GM12878 (cell line): ENCODE measurements at regions not wholly inside any gene's neighbourhood (a gene's known extent, or its start where the extent isn't known, plus 50 kb on each side); places are given as distances from the start of the nearest gene placed in this dataset.

Source experiments
- ATAC-seq: fragments of 200-7000 bp; cut with Tn5 transposase; 3 replicates; pipeline ENCODE4 v1.9.1; 2020; ENCODE audit warnings: mild to moderate bottlenecking, moderate library complexity
- BruUV-seq: library from RNA; stranded (reverse); fragments of 400-500 nt; replicated peaks from 2 replicates; lab custom pipeline; 2021; lab: Mats Ljungman, UMichigan
- CTCF ChIA-PET: fragments of 300-600 bp; sonication (Branson Sonifier 250); formaldehyde crosslinking; extraction: SDS; loops from one replicate; lab custom pipeline; 2021; ENCODE audit warnings: inconsistent platforms; lab: Yijun Ruan, JAX
- POLR2A ChIA-PET: fragments of 350-600 bp; formaldehyde crosslinking; extraction: SDS; loops from one replicate; lab custom pipeline; 2021; ENCODE audit warnings: inconsistent platforms; lab: Charles Lee
- RAD21 ChIA-PET: fragments of 300-600 bp; sonication (Branson Sonifier 250); formaldehyde crosslinking; loops from one replicate; lab custom pipeline; 2023; ENCODE audit warnings: antibody characterized with exemption; ENCODE audit not compliant: unreplicated experiment; lab: Charles Lee
- SMC1A ChIA-PET: fragments of 300-600 bp; sonication (Branson Sonifier 250); formaldehyde crosslinking; loops from one replicate; lab custom pipeline; 2023; ENCODE audit not compliant: unreplicated experiment, uncharacterized antibody; lab: Charles Lee
- DNase-seq: peaks from one replicate; pipeline ENCODE4 v3.0.0-alpha.2; 2011; ENCODE audit warnings: low read depth, low spot score
- FAIRE-seq: peaks from 3 replicates; lab custom pipeline; 2011; peaks lifted over from hg19 to GRCh38; lab: Jason Lieb, UNC
- H2AFZ ChIP-seq: 2 replicates; pipeline ENCODE4 v1.6.0; 2011; ENCODE audit warnings: low read depth, low read length, control low read depth; ENCODE audit not compliant: control insufficient read depth
- H3K27ac ChIP-seq: 2 replicates; pipeline ENCODE4 v1.5.1; 2011; ENCODE audit warnings: control low read depth; ENCODE audit not compliant: control insufficient read depth, insufficient read depth
- H3K27me3 ChIP-seq, 2 experiments: replicated peaks in 1 of 2; 2 replicates each; pipeline versions ENCODE4 v1.6.0 to v1.6.1; 2011; ENCODE audit warnings: low read length in 1 of 2; ENCODE audit not compliant: control insufficient read depth in 2 of 2, insufficient read depth in 2 of 2
- H3K36me3 ChIP-seq, 2 experiments: 2 replicates each; pipeline ENCODE4 v1.5.1; 2011; ENCODE audit warnings: low read length in 1 of 2; ENCODE audit not compliant: control insufficient read depth in 2 of 2, insufficient read depth in 2 of 2
- H3K4me1 ChIP-seq: 2 replicates; pipeline ENCODE4 v1.6.1; 2011; ENCODE audit warnings: mild to moderate bottlenecking, low read length, moderate library complexity, mixed read lengths; ENCODE audit not compliant: control insufficient read depth, insufficient read depth
- H3K4me2 ChIP-seq: 2 replicates; pipeline ENCODE4 v1.6.0; 2011; ENCODE audit warnings: control low read depth; ENCODE audit not compliant: control insufficient read depth, insufficient read depth
- H3K4me3 ChIP-seq: fragments of 200-600 bp; sonication (generic); 2 replicates; pipeline ENCODE4 v1.5.1; 2016
- H3K79me2 ChIP-seq: 2 replicates; pipeline ENCODE4 v1.6.0; 2011; ENCODE audit warnings: low read length; ENCODE audit not compliant: control insufficient read depth, insufficient read depth
- H3K9ac ChIP-seq: 2 replicates; pipeline ENCODE4 v1.8.0; 2011; ENCODE audit warnings: low read length, control low read depth, mixed read lengths; ENCODE audit not compliant: control insufficient read depth, insufficient read depth
- H3K9me3 ChIP-seq: replicated peaks from 3 replicates; pipeline ENCODE4 v1.5.1; 2011; ENCODE audit warnings: mild to moderate bottlenecking, low read length; ENCODE audit not compliant: control insufficient read depth, insufficient read depth
- H4K20me1 ChIP-seq: 2 replicates; pipeline ENCODE4 v1.6.0; 2011; ENCODE audit not compliant: control insufficient read depth, insufficient read depth
- BCLAF1 ChIP-seq: fragments of 450-650 bp; IDR thresholded peaks from 2 replicates; pipeline ENCODE4 v1.6.1; 2017; ENCODE audit warnings: antibody characterized with exemption, mild to moderate bottlenecking, moderate library complexity
- E2F8 ChIP-seq: fragments of 450-650 bp; IDR thresholded peaks from 2 replicates; pipeline ENCODE4 v1.6.1; 2018; ENCODE audit warnings: mild to moderate bottlenecking, low read depth, moderate library complexity; ENCODE audit not compliant: partially characterized antibody
- FOS ChIP-seq: IDR thresholded peaks from 3 replicates; pipeline ENCODE4 v1.6.1; 2011; ENCODE audit warnings: borderline replicate concordance; ENCODE audit not compliant: insufficient read length; ENCODE audit errors: extremely low read depth
- IKZF2 ChIP-seq, 2 experiments: fragments of 450-650 bp; IDR thresholded peaks; 2 replicates each; pipeline ENCODE4 v1.6.1; 2017; ENCODE audit warnings: mild to moderate bottlenecking in 2 of 2, moderate library complexity in 2 of 2
- NR2F1 ChIP-seq: fragments of 450-650 bp; conservative IDR thresholded peaks from 2 replicates; pipeline ENCODE4 v1.6.1; 2017; ENCODE audit warnings: mild to moderate bottlenecking
- NRF1 ChIP-seq: conservative IDR thresholded peaks from 2 replicates; pipeline ENCODE4 v1.6.1; 2011; ENCODE audit warnings: mild to moderate bottlenecking, low read depth, low read length, improper control_type of control experiment
- SREBF2 ChIP-seq: IDR thresholded peaks from 2 replicates; pipeline ENCODE4 v1.6.1; 2012; ENCODE audit warnings: mild to moderate bottlenecking, low read length
- TCF12 ChIP-seq: IDR thresholded peaks from 2 replicates; pipeline ENCODE4 v1.6.1; 2011; ENCODE audit warnings: low read depth, mild to moderate bottlenecking, low read length
- USF2 ChIP-seq: IDR thresholded peaks from 2 replicates; pipeline ENCODE4 v1.6.1; 2011; ENCODE audit warnings: low read depth, low read length, improper control_type of control experiment, borderline replicate concordance
- ZBTB33 ChIP-seq: fragments of 450-650 bp; IDR thresholded peaks from 2 replicates; pipeline ENCODE4 v1.6.1; 2017; ENCODE audit warnings: mild to moderate bottlenecking
- ZNF384 ChIP-seq: IDR thresholded peaks from 2 replicates; pipeline ENCODE4 v1.6.1; 2012; ENCODE audit warnings: low read depth, mild to moderate bottlenecking, low read length, improper control_type of control experiment, borderline replicate concordance
- ZNF687 ChIP-seq: fragments of 450-650 bp; IDR thresholded peaks from 2 replicates; pipeline ENCODE4 v1.6.1; 2017; ENCODE audit warnings: mild to moderate bottlenecking, moderate library complexity
- WGBS: methylation state at CpG from one replicate; pipeline ENCODE4 v1.1.6; 2016; ENCODE audit warnings: low lambda C conversion rate; ENCODE audit not compliant: insufficient replicate concordance, insufficient coverage; ENCODE audit errors: missing lambda C conversion rate; 5-methylcytosine and 5-hydroxymethylcytosine counted together
- in situ Hi-C: fragments of 300-500 bp; cut with MboI; formaldehyde crosslinking; loops from 9 replicates; pipeline ENCODE4 v1.14.3; 2018; ENCODE audit warnings: mixed read lengths
- intact Hi-C: fragments of 100-400 bp; cut with micrococcal nuclease; formaldehyde crosslinking; loops from one replicate; pipeline ENCODE4 v1.14.2; 2022; ENCODE audit not compliant: unreplicated experiment

- Histone ChIP-seq H3K4me2 (no peak overlapping the region), H4K20me1 (no peaks in the 10 kb centered on the region), H2AFZ (no peak overlapping the region), H3K27me3 (no peaks in the 10 kb centered on the region; a peak in 1 of 4 replicates), H3K4me3 (no peak overlapping the region), H3K9me3 (no peaks in the 10 kb centered on the region; the same call in 2 of the 3 replicates), H3K4me1 (no peaks in the 10 kb centered on the region), H3K36me3 (no peaks in the 10 kb centered on the region), H3K79me2 (no peaks in the 10 kb centered on the region), H3K27ac (no peak overlapping the region), H3K9ac (no peak overlapping the region)
- ATAC-seq, result no peak
- ChIA-PET SMC1A (no interaction called here), POLR2A (no interaction called here), RAD21 (no interaction called here), CTCF (no interaction called here)
- no TSS peak for BruUV-seq
- WGBS, result 78% methylated on average over 9 of the region's 9 CpGs
- no peak for FAIRE-seq
- intact Hi-C loops, result no loop called here
- in situ Hi-C loops, result no loop called here
- DNase-seq, result no peak
- TF ChIP-seq USF2, result no peak
- no peak for TF ChIP-seq FOS
- no peak for TF ChIP-seq ZNF384
- no peak for TF ChIP-seq NR2F1
- TF ChIP-seq BCLAF1, result no peak
- TF ChIP-seq SREBF2, result no peak
- TF ChIP-seq TCF12, result no peak
- no peak for TF ChIP-seq ZNF687
- no peak for TF ChIP-seq E2F8
- no peak for TF ChIP-seq NRF1
- TF ChIP-seq ZBTB33, result no peak
- no peak for TF ChIP-seq IKZF2 (IDR thresholded peaks at IDR 0.05)
Observed at GRCh38 chrX:39752815-39753214, 344.9 kb downstream of the BCOR start.
